Ishikawa (cell line): ENCODE measurements at regions not wholly inside any gene's neighbourhood (a gene's known extent, or its start where the extent isn't known, plus 50 kb on each side); places are given as distances from the start of the nearest gene placed in this dataset.

Experiments
- CEBPB ChIP-seq: IDR thresholded peaks from 2 replicates; pipeline ENCODE4 v1.6.1; 2012
- CREB1 ChIP-seq: IDR thresholded peaks from 2 replicates; pipeline ENCODE4 v1.6.1; 2012; ENCODE audit warnings: low read depth
- EP300 ChIP-seq: IDR thresholded peaks from 2 replicates; pipeline ENCODE4 v1.6.1; 2012; ENCODE audit warnings: borderline replicate concordance
- FOXM1 ChIP-seq: IDR thresholded peaks from 2 replicates; pipeline ENCODE4 v1.6.1; 2012; ENCODE audit warnings: low read depth, borderline replicate concordance
- MAX ChIP-seq: IDR thresholded peaks from 2 replicates; pipeline ENCODE4 v1.6.1; 2012
- RAD21 ChIP-seq: IDR thresholded peaks from 2 replicates; pipeline ENCODE4 v1.6.1; 2012; ENCODE audit warnings: low read depth
- REST ChIP-seq: IDR thresholded peaks from 2 replicates; pipeline ENCODE4 v1.6.1; 2012; ENCODE audit warnings: low read depth, mild to moderate bottlenecking
- YY1 ChIP-seq: IDR thresholded peaks from 2 replicates; pipeline ENCODE4 v1.6.1; 2012; ENCODE audit warnings: low read depth

GRCh38 chr5:117249086-117249815, 674.6 kb upstream of the SEMA6A start:
- TF ChIP-seq YY1 = no peak
- no peak for TF ChIP-seq FOXM1
- TF ChIP-seq CREB1 = no peak
- TF ChIP-seq RAD21 = no peak
- no peak for TF ChIP-seq MAX
- no peak for TF ChIP-seq EP300
- TF ChIP-seq REST = no peak
- TF ChIP-seq CEBPB = no peak
